ENCODE measurements at regions not wholly inside any gene's neighbourhood (a gene's known extent, or its start where the extent isn't known, plus 50 kb on each side); places are given as distances from the start of the nearest gene placed in this dataset.

DNA sequence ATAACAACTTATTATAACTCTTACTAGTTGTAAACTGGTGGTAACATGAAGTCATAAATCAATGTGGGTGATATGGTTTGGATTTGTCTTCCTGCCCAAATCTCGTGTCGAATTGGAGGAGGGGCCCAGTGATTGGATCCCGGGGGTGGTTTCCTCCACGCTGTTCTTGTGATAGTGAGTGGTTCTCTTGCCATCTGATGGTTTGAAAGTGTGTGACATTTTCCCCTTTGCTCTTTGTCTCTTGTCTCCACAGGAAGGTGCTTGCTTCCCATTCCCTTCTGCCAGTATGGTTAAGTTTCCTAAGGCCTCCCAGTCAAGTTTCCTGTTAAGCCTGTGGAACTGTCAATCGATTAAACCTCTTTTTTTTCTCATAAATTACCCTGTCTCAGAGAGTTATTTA is 321.6 kb downstream of the DSEL start:
- TF ChIP-seq EZH2 (IDR thresholded peaks at IDR 0.05; ENCODE audit: borderline replicate concordance, low read length) (no peak), CTCF (IDR thresholded peaks at IDR 0.05; ENCODE audit: low read length) (no peak)
